ENCODE measurements at regions not wholly inside any gene's neighbourhood (a gene's known extent, or its start where the extent isn't known, plus 50 kb on each side); places are given as distances from the start of the nearest gene placed in this dataset.

DNA sequence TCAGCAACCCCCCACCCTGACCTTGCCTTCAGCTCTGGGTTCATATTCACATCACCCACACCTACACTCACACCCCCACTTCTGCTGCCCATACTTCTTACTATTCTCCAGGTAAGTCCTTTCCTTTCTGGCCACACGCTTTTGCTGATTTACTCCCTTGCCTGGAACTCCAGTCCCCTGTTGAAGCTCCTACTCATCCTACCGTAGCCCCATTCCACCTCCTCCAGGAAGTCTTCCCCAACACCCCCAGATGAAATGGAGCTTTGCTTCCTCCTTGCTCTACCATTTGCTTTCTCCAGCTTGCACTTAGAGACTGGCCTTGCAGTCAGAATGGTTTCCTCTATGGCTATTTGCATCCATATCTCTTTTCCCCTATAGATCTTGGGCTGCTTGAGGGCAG lies 182.3 kb downstream of the MELK start:
- no peaks in the 10 kb centered on the region for H3K4me1 ChIP-seq
- no peak overlapping the region for H3K4me3 ChIP-seq
- peaks cover 0 to 20% of the 10 kb centered on the region in 2 donors for H3K27me3 ChIP-seq
- H3K27ac ChIP-seq, result no peak overlapping the region
- no peaks in the 10 kb centered on the region for H3K9me3 ChIP-seq
- H3K36me3 ChIP-seq, result no peaks in the 10 kb centered on the region
- DNase-seq (ENCODE audit: low spot score in 2 of 2), result no peak
- 85 to 95% methylated on average over 1 to 2 of the region's 2 CpGs for WGBS, 2 donors
- no peak for TF ChIP-seq EP300 (IDR thresholded peaks at IDR 0.05)
- no peak for TF ChIP-seq POLR2A (IDR thresholded peaks at IDR 0.05)
- TF ChIP-seq, protein P1, sequence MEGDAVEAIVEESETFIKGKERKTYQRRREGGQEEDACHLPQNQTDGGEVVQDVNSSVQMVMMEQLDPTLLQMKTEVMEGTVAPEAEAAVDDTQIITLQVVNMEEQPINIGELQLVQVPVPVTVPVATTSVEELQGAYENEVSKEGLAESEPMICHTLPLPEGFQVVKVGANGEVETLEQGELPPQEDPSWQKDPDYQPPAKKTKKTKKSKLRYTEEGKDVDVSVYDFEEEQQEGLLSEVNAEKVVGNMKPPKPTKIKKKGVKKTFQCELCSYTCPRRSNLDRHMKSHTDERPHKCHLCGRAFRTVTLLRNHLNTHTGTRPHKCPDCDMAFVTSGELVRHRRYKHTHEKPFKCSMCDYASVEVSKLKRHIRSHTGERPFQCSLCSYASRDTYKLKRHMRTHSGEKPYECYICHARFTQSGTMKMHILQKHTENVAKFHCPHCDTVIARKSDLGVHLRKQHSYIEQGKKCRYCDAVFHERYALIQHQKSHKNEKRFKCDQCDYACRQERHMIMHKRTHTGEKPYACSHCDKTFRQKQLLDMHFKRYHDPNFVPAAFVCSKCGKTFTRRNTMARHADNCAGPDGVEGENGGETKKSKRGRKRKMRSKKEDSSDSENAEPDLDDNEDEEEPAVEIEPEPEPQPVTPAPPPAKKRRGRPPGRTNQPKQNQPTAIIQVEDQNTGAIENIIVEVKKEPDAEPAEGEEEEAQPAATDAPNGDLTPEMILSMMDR (IDR thresholded peaks at IDR 0.05), result no peak

DNA sequence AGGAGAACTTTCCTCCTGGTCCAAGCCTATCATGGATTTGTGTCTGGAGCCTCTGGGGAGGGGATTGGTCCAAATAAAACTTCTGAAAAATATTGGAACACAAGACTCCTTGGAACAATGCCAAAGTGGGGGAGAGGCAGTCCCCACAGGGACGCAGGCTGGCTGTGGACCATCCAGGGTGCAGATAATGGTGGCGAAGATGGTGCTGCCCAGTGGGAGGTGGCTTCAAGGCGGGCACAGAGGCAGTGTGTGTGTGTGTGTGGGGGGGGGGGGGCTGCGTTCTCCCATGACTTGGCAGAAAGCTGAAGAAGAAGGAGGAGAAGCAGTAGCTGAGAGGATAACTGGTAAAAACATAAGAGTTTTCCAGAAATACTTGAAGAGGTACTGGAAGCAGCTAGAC lies 186.4 kb downstream of the MELK start:
- TF ChIP-seq, protein P1 (IDR thresholded peaks at IDR 0.05), result no peak
- TF ChIP-seq EP300 (IDR thresholded peaks at IDR 0.05), result no peak
- TF ChIP-seq POLR2A (IDR thresholded peaks at IDR 0.05), result no peak
- no peaks in the 10 kb centered on the region for H3K4me1 ChIP-seq
- WGBS, 2 donors, result 40 to 50% methylated on average over 4 of the region's 4 CpGs

DNA sequence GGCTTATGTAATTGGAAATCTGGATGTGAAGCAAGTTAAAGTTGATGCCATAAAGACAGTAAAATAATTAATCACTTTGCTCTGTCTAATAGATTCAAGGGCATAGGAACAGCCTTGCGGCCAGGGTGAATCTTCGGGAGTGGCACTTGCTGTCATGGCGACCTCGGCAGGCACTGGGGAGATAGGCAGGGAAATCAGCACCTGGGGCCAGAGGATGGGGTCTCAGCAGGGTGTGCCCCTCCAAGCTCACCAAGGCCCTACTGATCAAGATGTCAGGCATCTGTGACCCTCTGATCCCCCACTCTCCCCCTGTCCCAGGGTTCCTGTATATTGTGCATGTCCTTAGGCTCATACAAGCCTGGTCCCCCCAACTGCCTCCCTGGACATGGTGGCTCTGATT lies 187.3 kb downstream of the MELK start:
- TF ChIP-seq POLR2A (IDR thresholded peaks at IDR 0.05) (no peak), EP300 (IDR thresholded peaks at IDR 0.05) (no peak)
- TF ChIP-seq, protein P1 (IDR thresholded peaks at IDR 0.05), result no peak
- peaks cover 0 to 42% of the 10 kb centered on the region in 2 donors for H3K27me3 ChIP-seq
- no peaks in the 10 kb centered on the region for H3K9me3 ChIP-seq
- no peak overlapping the region for H3K27ac ChIP-seq
- H3K4me1 ChIP-seq, result peaks cover 0 to 2% (median 0%) of the 10 kb centered on the region in 4 donors
- no peaks in the 10 kb centered on the region for H3K36me3 ChIP-seq
- whole genome bisulfite sequencing, 2 donors, result 73 to 83% methylated on average over 4 of the region's 4 CpGs
- no peak overlapping the region for H3K4me3 ChIP-seq
- DNase-seq (ENCODE audit: low spot score in 2 of 2), result no peak

More for the DNA sequence above, 186.4 kb downstream of the MELK start:
- Histone ChIP-seq H3K36me3 (no peaks in the 10 kb centered on the region), H3K27me3 (peaks cover 0 to 40% of the 10 kb centered on the region in 2 donors), H3K27ac (no peak overlapping the region), H3K9me3 (no peaks in the 10 kb centered on the region), H3K4me3 (no peak overlapping the region)
- DNase-seq (ENCODE audit: low spot score in 2 of 2), result no peak

DNA sequence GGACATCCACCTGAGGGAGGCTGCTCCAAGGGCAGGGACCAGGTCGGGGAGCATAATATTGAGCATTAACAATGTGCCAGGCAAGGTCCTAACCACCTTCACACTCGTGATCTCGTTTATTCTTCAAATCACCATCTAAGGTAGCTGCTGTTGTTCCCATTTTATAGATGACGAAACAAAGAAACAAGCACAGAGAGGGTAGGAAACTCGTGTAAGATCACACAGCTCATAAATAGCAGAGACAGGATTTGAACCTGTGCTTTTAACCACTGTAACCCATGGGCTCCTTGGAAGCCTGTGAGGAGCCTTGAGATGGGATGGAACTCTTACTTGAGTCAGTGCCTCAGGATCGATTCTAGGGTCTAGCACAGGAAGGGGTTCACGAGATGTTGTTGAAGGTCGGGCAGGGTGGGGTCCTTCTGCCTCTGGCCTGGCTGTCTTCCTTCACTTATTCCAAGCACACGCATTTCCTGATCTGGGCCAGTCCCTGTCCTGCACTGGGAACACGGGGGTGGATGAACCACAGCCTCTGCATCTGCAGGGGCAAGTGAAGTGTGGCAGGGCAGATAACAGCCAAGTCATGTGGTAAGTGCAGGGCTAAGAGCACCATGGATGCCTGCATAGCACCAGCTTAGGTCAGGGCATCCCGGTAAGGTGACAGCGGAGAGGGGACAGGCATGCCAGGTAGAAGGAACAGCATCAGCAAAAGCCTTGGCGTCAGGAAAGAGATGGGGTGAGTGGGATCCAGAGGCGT lies 188.1 kb downstream of the MELK start:
- peaks cover 0 to 6% (median 0%) of the 10 kb centered on the region in 4 donors for H3K4me1 ChIP-seq
- WGBS, 2 donors, result 74 to 78% methylated on average over 13 to 14 of the region's 14 CpGs
- H3K36me3 ChIP-seq, result no peaks in the 10 kb centered on the region
- TF ChIP-seq, protein P1 (IDR thresholded peaks at IDR 0.05), result no peak
- no peak for TF ChIP-seq POLR2A (IDR thresholded peaks at IDR 0.05)
- no peak for TF ChIP-seq EP300 (IDR thresholded peaks at IDR 0.05)
- DNase-seq (ENCODE audit: low spot score in 2 of 2), result no peak
- H3K27ac ChIP-seq, result no peak overlapping the region
- H3K4me3 ChIP-seq, result no peak overlapping the region
- H3K9me3 ChIP-seq, result no peaks in the 10 kb centered on the region
- peaks cover 0 to 35% of the 10 kb centered on the region in 2 donors for H3K27me3 ChIP-seq

DNA sequence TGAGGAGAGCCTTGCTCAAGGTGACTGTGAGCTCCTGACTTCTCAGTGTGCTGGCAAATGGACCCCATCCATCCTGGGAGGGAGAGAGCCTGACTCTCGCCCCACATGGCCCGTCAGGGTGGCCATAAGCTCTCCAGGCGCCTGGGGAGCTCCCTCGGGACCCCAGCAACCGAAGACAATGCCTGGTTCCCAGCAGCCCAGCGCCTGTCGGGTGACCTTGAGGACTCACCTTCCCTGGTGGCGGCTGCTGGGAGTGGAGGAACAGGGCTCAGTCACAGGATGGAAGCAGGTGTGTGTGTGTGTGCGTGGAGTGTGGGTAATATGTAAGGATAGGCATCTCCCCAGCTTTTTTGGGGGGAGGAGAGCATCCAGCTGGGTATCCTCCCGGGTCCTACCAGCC lies 190.3 kb downstream of the MELK start:
- H3K9me3 ChIP-seq, result no peaks in the 10 kb centered on the region
- H3K4me1 ChIP-seq, result peaks cover 0 to 6% (median 0%) of the 10 kb centered on the region in 4 donors
- peaks cover 0 to 34% of the 10 kb centered on the region in 2 donors for H3K27me3 ChIP-seq
- no peak overlapping the region for H3K4me3 ChIP-seq
- DNase-seq (ENCODE audit: low spot score in 2 of 2), result no peak
- WGBS, 2 donors, result 57 to 64% methylated on average over 7 to 10 of the region's 10 CpGs
- TF ChIP-seq EP300 (IDR thresholded peaks at IDR 0.05), result no peak
- TF ChIP-seq, protein P1 (IDR thresholded peaks at IDR 0.05), result no peak
- TF ChIP-seq POLR2A (IDR thresholded peaks at IDR 0.05), result no peak
- no peak overlapping the region for H3K27ac ChIP-seq
- H3K36me3 ChIP-seq, result no peaks in the 10 kb centered on the region
